ENCODE measurements at regions not wholly inside any gene's neighbourhood (a gene's known extent, or its start where the extent isn't known, plus 50 kb on each side); places are given as distances from the start of the nearest gene placed in this dataset.

DNA sequence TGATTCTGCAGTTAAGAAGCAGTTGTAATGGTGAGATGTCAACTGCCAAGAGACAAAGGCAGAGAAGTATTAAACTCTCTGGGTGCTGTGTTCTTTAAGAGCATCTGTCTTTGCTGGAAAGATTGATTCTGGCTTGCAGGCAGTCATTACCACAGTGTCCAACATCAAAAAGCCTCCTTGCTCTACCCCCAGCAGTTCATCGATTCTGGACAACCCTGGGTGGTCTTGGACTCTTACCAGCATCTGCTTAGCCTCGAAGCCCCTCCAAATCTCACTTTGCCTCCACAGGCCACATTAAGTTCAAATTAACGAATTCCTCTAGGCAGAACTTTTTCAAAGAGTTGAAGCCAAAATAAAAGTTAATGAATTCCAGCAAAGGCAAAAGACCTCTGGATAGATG, 1061.4 kb downstream of the TSN start:
- Histone ChIP-seq H2BK5ac (ENCODE audit: low read depth, low read length) (no peak overlapping the region), H3K27me3 (replicated peaks in 1 of 4; ENCODE audit: control insufficient read depth in 3 of 4, extremely low read depth in 1 of 4, insufficient read depth in 3 of 4, low read length in 3 of 4) (no peaks in the 10 kb centered on the region), H3K4ac (replicated peaks; ENCODE audit: insufficient read length, low read depth, low read length) (no peak overlapping the region), H3K4me2 (ENCODE audit: insufficient read depth in 1 of 2, low read depth in 2 of 2, low read length in 2 of 2) (no peak overlapping the region), H3K4me1 (replicated peaks in 1 of 4; ENCODE audit: control insufficient read depth in 3 of 4, insufficient read depth in 4 of 4, low read length in 3 of 4) (no peaks in the 10 kb centered on the region), H3K9ac (replicated peaks in 1 of 4; ENCODE audit: extremely low read depth in 1 of 4, low read depth in 3 of 4, low read length in 3 of 4) (no peak overlapping the region), H3K79me1 (ENCODE audit: low read depth, low read length) (no peaks in the 10 kb centered on the region), H3K36me3 (ENCODE audit: control insufficient read depth in 2 of 4, insufficient read depth in 4 of 4, low read length in 3 of 4) (no peaks in the 10 kb centered on the region), H3K56ac (replicated peaks; ENCODE audit: insufficient read length, low read depth, low read length) (no peak overlapping the region), H3K23ac (ENCODE audit: insufficient read length) (no peak overlapping the region), H2AK5ac (ENCODE audit: low read depth, low read length) (no peak overlapping the region), H3K27ac (ENCODE audit: low read depth, low read length) (no peak overlapping the region), H4K20me1 (replicated peaks in 1 of 2; ENCODE audit: control insufficient read depth in 1 of 2, insufficient read depth in 2 of 2, low read length in 2 of 2) (no peaks in the 10 kb centered on the region), H4K5ac (ENCODE audit: insufficient read length, low read depth, low read length) (no peak overlapping the region), H2BK120ac (replicated peaks; ENCODE audit: low read depth, low read length) (no peak overlapping the region), H3K14ac (ENCODE audit: insufficient read length) (no peak overlapping the region), H3K23me2 (ENCODE audit: low read depth, low read length) (no peaks in the 10 kb centered on the region), H2BK20ac (ENCODE audit: low read length) (no peak overlapping the region), H2BK12ac (ENCODE audit: low read depth, low read length) (no peak overlapping the region), H4K91ac (replicated peaks; ENCODE audit: insufficient read length, low read length) (no peak overlapping the region), H3K4me3 (ENCODE audit: extremely low read depth in 1 of 4, insufficient read depth in 2 of 4, low read depth in 3 of 4, low read length in 4 of 4) (no peak overlapping the region), H3K79me2 (ENCODE audit: control insufficient read depth in 1 of 2, insufficient read depth in 2 of 2, low read length in 2 of 2) (no peaks in the 10 kb centered on the region), H2AFZ (ENCODE audit: low read length) (no peak overlapping the region), H2BK15ac (ENCODE audit: low read length) (no peak overlapping the region), H3K18ac (ENCODE audit: extremely low read depth, low read length) (no peak overlapping the region), H3K9me3 (ENCODE audit: insufficient read depth in 2 of 2, low read depth in 1 of 2, low read length in 1 of 2) (no peaks in the 10 kb centered on the region), H4K8ac (ENCODE audit: extremely low read depth, insufficient read depth, low read length) (no peak overlapping the region)
- ChIA-PET POLR2A (ENCODE audit: partially characterized antibody) (no interaction called here), CTCF (ENCODE audit: partially characterized antibody) (no interaction called here)
- TF ChIP-seq ZNF274 (IDR thresholded peaks at IDR 0.05; ENCODE audit: borderline replicate concordance, extremely low read depth, low read length) (no peak), BCL11A (IDR thresholded peaks at IDR 0.05; ENCODE audit: low read depth in 2 of 2, low read length in 2 of 2) (no peak), RAD21 (IDR thresholded peaks at IDR 0.05 in 1 of 2, conservative IDR thresholded peaks at IDR 0.05 in 1 of 2; ENCODE audit: low read depth in 2 of 2, low read length in 2 of 2) (no peak), EP300 (IDR thresholded peaks at IDR 0.05; ENCODE audit: borderline replicate concordance in 1 of 2, low read depth in 2 of 2, low read length in 2 of 2) (no peak), POLR2AphosphoS5 (IDR thresholded peaks at IDR 0.05; ENCODE audit: low read depth, low read length) (no peak), TAF1 (IDR thresholded peaks at IDR 0.05; ENCODE audit: low read depth, low read length) (no peak), SAP30 (IDR thresholded peaks at IDR 0.05; ENCODE audit: insufficient read depth, insufficient replicate concordance, low read length) (no peak)
- FAIRE-seq, result no peak
- WGBS, 2 experiments (ENCODE audit: extremely low coverage in 1 of 2, insufficient coverage in 1 of 2, insufficient read length in 1 of 2, insufficient replicate concordance in 2 of 2, low coverage in 1 of 2, low lambda C conversion rate in 2 of 2, missing lambda C conversion rate in 1 of 2), result 84% methylated on average over 3 of the region's 3 CpGs; no CpG with 5 or more reads in 1 of the 2 experiments
- no peak for DNase-seq (ENCODE audit: low read depth in 1 of 2, low spot score in 2 of 2)
